HG02763 (cell line): ENCODE measurements at regions not wholly inside any gene's neighbourhood (a gene's known extent, or its start where the extent isn't known, plus 50 kb on each side); places are given as distances from the start of the nearest gene placed in this dataset.
A peak's percentile ranks its signal among the peaks of the same experiment; 100 is the strongest.
"Not testable (repeated sequence)": the region's sequence is repeated elsewhere in the genome, so short reads cannot be mapped to it uniquely, and the experiment has no call there.

ENCODE experiments used
- ATAC-seq: cut with Tn5 transposase; IDR thresholded peaks from one replicate; pipeline ENCODE4 v1.9.1; 2021; ENCODE audit warnings: mild to moderate bottlenecking, moderate library complexity; ENCODE audit not compliant: unreplicated experiment

- not testable (repeated sequence) for ATAC-seq
Observed at GRCh38 chr7:63856466-63856865, 142.2 kb upstream of the ZNF722 start.

GRCh38 chr7:63867127-63867526 lies 131.5 kb upstream of the ZNF722 start:
- no peak for ATAC-seq

GRCh38 chr7:63874242-63874641 lies 124.4 kb upstream of the ZNF722 start:
- ATAC-seq, result not testable (repeated sequence)

GRCh38 chr7:63876707-63877322 lies 121.8 kb upstream of the ZNF722 start:
- no peak for ATAC-seq

GRCh38 chr7:63887031-63887430 lies 111.6 kb upstream of the ZNF722 start:
- no peak for ATAC-seq

- no peak for ATAC-seq
Observed at GRCh38 chr7:63899691-63900393, 98.8 kb upstream of the ZNF722 start.

GRCh38 chr7:63900394-63901203 lies 98.0 kb upstream of the ZNF722 start:
- ATAC-seq, result no peak

- ATAC-seq, result not testable (repeated sequence)
Observed at GRCh38 chr7:63901204-63901506, 97.5 kb upstream of the ZNF722 start.

- no peak for ATAC-seq
Observed at GRCh38 chr7:63918986-63919385, 79.7 kb upstream of the ZNF722 start.

- no peak for ATAC-seq
Observed at GRCh38 chr7:63925262-63925625, 73.4 kb upstream of the ZNF722 start.

GRCh38 chr7:63925626-63926460 lies 72.8 kb upstream of the ZNF722 start:
- ATAC-seq, result peak; percentile 76

GRCh38 chr7:63927261-63927660 lies 71.4 kb upstream of the ZNF722 start:
- ATAC-seq, result no peak

GRCh38 chr7:63931057-63931600 lies 67.5 kb upstream of the ZNF722 start:
- no peak for ATAC-seq

- no peak for ATAC-seq
Observed at GRCh38 chr7:63931985-63932577, 66.6 kb upstream of the ZNF722 start.
